SK-N-SH (cell line): ENCODE measurements at regions not wholly inside any gene's neighbourhood (a gene's known extent, or its start where the extent isn't known, plus 50 kb on each side); places are given as distances from the start of the nearest gene placed in this dataset.

Experiments used
- CTCF ChIA-PET: fragments of 300-600, 350-600 bp; formaldehyde crosslinking; extraction: SDS; loops from one replicate; lab custom pipeline; 2021; lab: Yijun Ruan, JAX
- POLR2A ChIA-PET: fragments of 350-600 bp; sonication (Branson Sonifier 250); formaldehyde crosslinking; extraction: SDS; loops from one replicate; lab custom pipeline; 2020; ENCODE audit warnings: antibody characterized with exemption, inconsistent platforms; lab: Yijun Ruan, JAX
- DNase-seq: peaks from one replicate; pipeline ENCODE4 v3.0.0; 2012
- H2AFZ ChIP-seq: fragments of 200-600 bp; sonication (generic); 2 replicates; pipeline ENCODE4 v1.8.1; 2016; ENCODE audit warnings: antibody characterized with exemption, mild to moderate bottlenecking, low read depth
- H3F3A ChIP-seq: fragments of 200-600 bp; sonication (generic); replicated peaks from 2 replicates; pipeline ENCODE3; 2016; ENCODE audit warnings: antibody characterized with exemption, mild to moderate bottlenecking; ENCODE audit not compliant: insufficient read depth
- H3K27ac ChIP-seq, 2 experiments: fragments of 200-500 bp in 1 of 2; fragments of 200-600 bp in 1 of 2; sonication (Bioruptor generic) in 1 of 2; sonication (generic), shearing (Covaris generic) in 1 of 2; 2 replicates each; pipeline versions ENCODE4 v1.5.1 to v1.6.1; 2014 to 2016; ENCODE audit warnings: low read depth in 2 of 2, inconsistent platforms in 1 of 2, low read length in 1 of 2, mild to moderate bottlenecking in 1 of 2, mixed read lengths in 1 of 2
- H3K27me3 ChIP-seq: fragments of 200-600 bp; sonication (generic), shearing (Covaris generic); 2 replicates; pipeline ENCODE4 v1.6.1; 2016; ENCODE audit warnings: mixed run types; ENCODE audit not compliant: insufficient read depth
- H3K36me3 ChIP-seq, 2 experiments: fragments of 200-500 bp in 1 of 2; fragments of 200-600 bp in 1 of 2; sonication (Bioruptor generic) in 1 of 2; sonication (generic) in 1 of 2; replicated peaks in 1 of 2; 2 replicates each; pipeline versions ENCODE3 to v1.5.1; 2014 to 2016; ENCODE audit warnings: low read length in 1 of 2, mild to moderate bottlenecking in 1 of 2; ENCODE audit not compliant: insufficient read depth in 2 of 2, control insufficient read depth in 1 of 2
- H3K4me1 ChIP-seq, 2 experiments: fragments of 200-500 bp in 1 of 2; fragments of 200-600 bp in 1 of 2; sonication (Bioruptor generic) in 1 of 2; sonication (generic), shearing (Covaris generic) in 1 of 2; 2 replicates each; pipeline versions ENCODE4 v1.5.1 to v1.6.1; 2014 to 2016; ENCODE audit warnings: low read depth in 1 of 2, low read length in 1 of 2, mixed run types in 1 of 2; ENCODE audit not compliant: insufficient read depth in 2 of 2, control insufficient read depth in 1 of 2
- H3K4me2 ChIP-seq: fragments of 200-600 bp; sonication (generic), shearing (Covaris generic); 2 replicates; pipeline ENCODE4 v1.6.1; 2017; ENCODE audit warnings: mixed run types
- H3K4me3 ChIP-seq, 2 experiments: fragments of 200-500 bp in 1 of 2; fragments of 200-600 bp in 1 of 2; sonication (Bioruptor generic) in 1 of 2; sonication (generic), shearing (Covaris generic) in 1 of 2; 2 replicates each; pipeline versions ENCODE4 v1.5.1 to v1.8.1; 2014 to 2016; ENCODE audit warnings: low read depth in 2 of 2, inconsistent platforms in 1 of 2, low read length in 1 of 2, mild to moderate bottlenecking in 1 of 2, mixed read lengths in 1 of 2, moderate library complexity in 1 of 2
- H3K79me2 ChIP-seq: fragments of 200-600 bp; sonication (generic); 2 replicates; pipeline ENCODE4 v1.8.1; 2017; ENCODE audit warnings: mild to moderate bottlenecking; ENCODE audit not compliant: insufficient read depth
- H3K9ac ChIP-seq: fragments of 200-600 bp; sonication (generic); 2 replicates; pipeline ENCODE4 v1.6.1; 2017; ENCODE audit warnings: mixed run types
- H3K9me2 ChIP-seq: fragments of 200-600 bp; sonication (generic); 2 replicates; pipeline ENCODE4 v1.6.1; 2017; ENCODE audit warnings: mixed run types
- H3K9me3 ChIP-seq: fragments of 200-600 bp; sonication (generic); 2 replicates; pipeline ENCODE4 v1.6.1; 2017; ENCODE audit warnings: mixed run types, mild to moderate bottlenecking, moderate library complexity
- H4K20me1 ChIP-seq: fragments of 200-600 bp; sonication (generic); 2 replicates; pipeline ENCODE4 v1.6.1; 2017; ENCODE audit warnings: mild to moderate bottlenecking, mixed run types; ENCODE audit not compliant: insufficient read depth
- CHD2 ChIP-seq: fragments of 150-350 bp; IDR thresholded peaks from 2 replicates; pipeline ENCODE4 v1.6.1; 2018; ENCODE audit warnings: low read length; ENCODE audit not compliant: partially characterized antibody
- MEF2A ChIP-seq: IDR thresholded peaks from 2 replicates; pipeline ENCODE4 v1.4.0; 2012; ENCODE audit warnings: low read depth, borderline replicate concordance
- NFIC ChIP-seq: IDR thresholded peaks from 2 replicates; pipeline ENCODE4 v1.4.0; 2012; ENCODE audit warnings: borderline replicate concordance
- NRF1 ChIP-seq: IDR thresholded peaks from 2 replicates; pipeline ENCODE4 v1.6.1; 2012; ENCODE audit warnings: low read depth, mild to moderate bottlenecking, low read length
- POLR2AphosphoS5 ChIP-seq: IDR thresholded peaks from 2 replicates; pipeline ENCODE4 v1.6.1; 2012; ENCODE audit warnings: low read depth, low read length
- RAD21 ChIP-seq: IDR thresholded peaks from 2 replicates; pipeline ENCODE4 v1.6.1; 2012; ENCODE audit warnings: mild to moderate bottlenecking, low read length
- RFX5 ChIP-seq: IDR thresholded peaks from 2 replicates; pipeline ENCODE4 v1.6.1; 2012; ENCODE audit warnings: mild to moderate bottlenecking, improper control_type of control experiment, low read length
- SIN3A ChIP-seq: IDR thresholded peaks from 2 replicates; pipeline ENCODE4 v1.6.1; 2012; ENCODE audit warnings: low read depth, mild to moderate bottlenecking, low read length, moderate library complexity, borderline replicate concordance
- YY1 ChIP-seq: IDR thresholded peaks from 2 replicates; pipeline ENCODE4 v1.4.0; 2012; ENCODE audit warnings: low read depth, mild to moderate bottlenecking
- WGBS: methylation state at CpG from one replicate; pipeline ENCODE4 v1.1.6; 2017; ENCODE audit warnings: low lambda C conversion rate; 5-methylcytosine and 5-hydroxymethylcytosine counted together
- TF ChIP-seq, protein P1 (sequence below): IDR thresholded peaks from 2 replicates; pipeline ENCODE4 v1.4.0; 2012; ENCODE audit warnings: low read depth, borderline replicate concordance
- TF ChIP-seq, protein P2 (sequence below): fragments of 150-350 bp; IDR thresholded peaks from 2 replicates; pipeline ENCODE4 v1.6.1; 2017; ENCODE audit warnings: antibody characterized with exemption, low read length, low read depth, borderline replicate concordance

DNA sequence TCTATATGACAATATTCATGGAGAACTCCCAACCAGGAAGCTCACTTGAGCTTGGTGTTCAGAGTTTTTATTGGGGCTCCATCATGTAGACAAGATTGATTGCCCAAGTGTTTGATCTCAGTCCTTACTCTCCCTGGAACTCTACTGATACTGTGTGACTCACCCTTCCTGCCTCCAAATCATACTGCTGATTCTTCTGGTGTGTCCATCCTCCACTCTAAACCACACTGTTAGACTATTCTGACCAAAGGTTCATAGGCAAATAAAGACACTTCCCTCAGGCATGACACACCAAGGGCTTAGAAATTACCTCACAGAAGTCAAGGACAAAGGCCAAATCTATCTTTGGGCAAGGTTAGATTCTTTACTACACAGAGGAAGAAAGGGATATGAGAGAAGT lies 107.9 kb upstream of the CDH20 start:
- H3K27ac ChIP-seq, result no peak overlapping the region
- no peaks in the 10 kb centered on the region for H3F3A ChIP-seq
- H3K9me3 ChIP-seq, result no peaks in the 10 kb centered on the region
- H3K4me2 ChIP-seq, result no peak overlapping the region
- no peak for TF ChIP-seq RFX5
- TF ChIP-seq, protein P1, sequence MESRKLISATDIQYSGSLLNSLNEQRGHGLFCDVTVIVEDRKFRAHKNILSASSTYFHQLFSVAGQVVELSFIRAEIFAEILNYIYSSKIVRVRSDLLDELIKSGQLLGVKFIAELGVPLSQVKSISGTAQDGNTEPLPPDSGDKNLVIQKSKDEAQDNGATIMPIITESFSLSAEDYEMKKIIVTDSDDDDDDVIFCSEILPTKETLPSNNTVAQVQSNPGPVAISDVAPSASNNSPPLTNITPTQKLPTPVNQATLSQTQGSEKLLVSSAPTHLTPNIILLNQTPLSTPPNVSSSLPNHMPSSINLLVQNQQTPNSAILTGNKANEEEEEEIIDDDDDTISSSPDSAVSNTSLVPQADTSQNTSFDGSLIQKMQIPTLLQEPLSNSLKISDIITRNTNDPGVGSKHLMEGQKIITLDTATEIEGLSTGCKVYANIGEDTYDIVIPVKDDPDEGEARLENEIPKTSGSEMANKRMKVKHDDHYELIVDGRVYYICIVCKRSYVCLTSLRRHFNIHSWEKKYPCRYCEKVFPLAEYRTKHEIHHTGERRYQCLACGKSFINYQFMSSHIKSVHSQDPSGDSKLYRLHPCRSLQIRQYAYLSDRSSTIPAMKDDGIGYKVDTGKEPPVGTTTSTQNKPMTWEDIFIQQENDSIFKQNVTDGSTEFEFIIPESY, result no peak
- TF ChIP-seq RAD21, result no peak
- TF ChIP-seq YY1, result no peak
- TF ChIP-seq NFIC, result no peak
- TF ChIP-seq MEF2A, result no peak
- no peak for TF ChIP-seq POLR2AphosphoS5
- TF ChIP-seq, protein P2, sequence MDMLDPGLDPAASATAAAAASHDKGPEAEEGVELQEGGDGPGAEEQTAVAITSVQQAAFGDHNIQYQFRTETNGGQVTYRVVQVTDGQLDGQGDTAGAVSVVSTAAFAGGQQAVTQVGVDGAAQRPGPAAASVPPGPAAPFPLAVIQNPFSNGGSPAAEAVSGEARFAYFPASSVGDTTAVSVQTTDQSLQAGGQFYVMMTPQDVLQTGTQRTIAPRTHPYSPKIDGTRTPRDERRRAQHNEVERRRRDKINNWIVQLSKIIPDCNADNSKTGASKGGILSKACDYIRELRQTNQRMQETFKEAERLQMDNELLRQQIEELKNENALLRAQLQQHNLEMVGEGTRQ, result no peak
- no peak for TF ChIP-seq CHD2
- TF ChIP-seq NRF1, result no peak
- no peaks in the 10 kb centered on the region for H3K4me1 ChIP-seq
- H3K9ac ChIP-seq, result no peak overlapping the region
- no peaks in the 10 kb centered on the region for H3K9me2 ChIP-seq
- no peaks in the 10 kb centered on the region for H3K79me2 ChIP-seq
- DNase-seq, result no peak
- POLR2A ChIA-PET, result no interaction called here
- H3K27me3 ChIP-seq, result no peaks in the 10 kb centered on the region
- no peak overlapping the region for H2AFZ ChIP-seq
- CTCF ChIA-PET, result no interaction called here
- H4K20me1 ChIP-seq, result no peaks in the 10 kb centered on the region
- no peak overlapping the region for H3K4me3 ChIP-seq
- H3K36me3 ChIP-seq, result no peaks in the 10 kb centered on the region

DNA sequence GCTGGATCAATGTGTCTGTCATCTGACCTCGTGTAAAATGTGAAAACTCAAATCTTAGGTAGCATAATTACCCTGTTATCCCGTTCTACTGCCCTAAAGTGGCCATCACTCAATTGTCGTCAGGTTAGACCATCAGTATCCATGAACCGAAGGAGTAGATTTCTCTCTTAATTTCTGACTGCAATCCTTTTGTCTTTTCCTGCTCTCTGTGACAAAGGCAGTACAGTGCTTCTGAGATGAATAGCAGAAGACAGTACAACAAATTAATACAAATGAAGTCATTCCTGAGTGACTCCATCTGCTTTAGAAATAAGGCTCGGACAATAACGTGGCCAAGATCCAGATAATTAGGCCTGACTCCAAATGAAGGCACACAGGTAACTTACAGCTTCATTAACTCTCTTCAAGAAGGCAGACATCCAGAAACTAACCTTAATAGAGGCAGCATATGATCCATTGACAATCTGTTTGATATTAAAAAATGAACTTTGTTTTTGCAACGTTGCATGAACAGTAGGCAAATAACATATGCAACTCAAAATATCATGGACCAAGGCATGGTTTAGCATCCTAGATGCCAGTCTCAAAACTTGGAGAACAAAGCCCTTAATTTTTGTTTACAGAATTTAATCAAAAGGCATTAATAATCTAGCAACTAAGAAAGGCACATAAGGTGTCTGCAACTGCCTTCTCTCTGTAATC lies 96.7 kb upstream of the CDH20 start:
- no peak for TF ChIP-seq SIN3A
- Histone ChIP-seq H2AFZ (no peak overlapping the region), H3K36me3 (no peaks in the 10 kb centered on the region), H3K4me2 (no peak overlapping the region), H3K9me3 (no peaks in the 10 kb centered on the region), H3K27me3 (no peaks in the 10 kb centered on the region), H4K20me1 (no peaks in the 10 kb centered on the region), H3K9ac (no peak overlapping the region), H3K27ac (no peak overlapping the region), H3K79me2 (no peaks in the 10 kb centered on the region), H3K4me1 (no peaks in the 10 kb centered on the region), H3F3A (no peaks in the 10 kb centered on the region), H3K9me2 (no peaks in the 10 kb centered on the region), H3K4me3 (no peak overlapping the region)
- WGBS, result 18% methylated on average over 7 of the region's 7 CpGs
- ChIA-PET POLR2A (no interaction called here), CTCF (interaction anchor here (0.6 kb wide), 1 partner anchor 659 kb away, joined by 3 read pairs; no protein-coding TSS in a partner anchor)
- DNase-seq, result no peak
